ENCODE measurements at regions not wholly inside any gene's neighbourhood (a gene's known extent, or its start where the extent isn't known, plus 50 kb on each side); places are given as distances from the start of the nearest gene placed in this dataset.
"Not testable (repeated sequence)": the region's sequence is repeated elsewhere in the genome, so short reads cannot be mapped to it uniquely, and the experiment has no call there.

- not testable (repeated sequence) for DNase-seq (ENCODE audit: low read depth in 2 of 2)
Observed at GRCh38 chrX:40788698-40789097, 53.4 kb upstream of the MED14 start.

DNA sequence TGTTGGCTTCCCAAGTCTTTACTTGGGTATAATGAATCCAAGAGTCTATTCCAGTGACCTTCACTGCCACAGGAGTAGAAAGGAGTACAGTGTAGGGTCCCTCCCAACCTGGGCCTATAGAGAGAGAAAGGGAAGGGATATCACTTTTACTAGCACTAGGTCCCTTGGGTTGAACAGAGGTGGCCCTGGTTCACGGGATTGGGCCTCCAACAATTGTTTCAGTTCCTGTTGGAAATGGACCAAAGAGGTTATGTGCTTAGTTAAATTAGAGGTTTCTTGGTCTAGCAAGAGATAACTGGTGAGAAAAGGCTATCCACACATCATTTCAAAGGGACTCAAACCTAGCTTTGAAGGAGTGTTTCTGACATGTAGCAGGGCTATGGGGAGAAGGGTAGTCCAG, 57.1 kb upstream of the MED14 start:
- DNase-seq (ENCODE audit: low read depth in 2 of 2), result no peak

GRCh38 chrX:40794829-40795130, 59.4 kb upstream of the MED14 start:
- not testable (repeated sequence) for DNase-seq (ENCODE audit: low read depth in 2 of 2)

GRCh38 chrX:40799745-40800144, 64.4 kb upstream of the MED14 start:
- DNase-seq (ENCODE audit: low read depth in 2 of 2), result not testable (repeated sequence)

DNA sequence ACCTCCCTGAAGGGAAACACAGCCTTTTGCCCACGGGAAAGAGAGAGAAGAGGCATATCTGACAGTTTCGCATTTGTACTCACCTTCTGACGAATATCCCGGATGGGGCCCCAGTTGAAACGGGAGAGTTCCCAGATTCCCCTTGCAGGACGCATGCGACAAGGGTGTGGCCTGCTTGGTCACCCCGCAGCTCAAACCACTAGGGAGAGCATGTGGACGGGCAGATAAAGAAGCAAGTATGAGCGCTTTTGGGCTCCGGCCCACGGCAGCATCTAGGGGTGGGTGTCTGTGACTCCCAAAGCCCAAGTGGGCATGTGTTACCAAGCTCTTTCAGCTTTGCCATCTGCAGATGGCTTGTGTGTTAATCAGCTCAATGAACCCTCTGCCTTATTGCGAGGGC, 70.1 kb upstream of the MED14 start:
- no peak for DNase-seq (ENCODE audit: low read depth in 2 of 2)

DNA sequence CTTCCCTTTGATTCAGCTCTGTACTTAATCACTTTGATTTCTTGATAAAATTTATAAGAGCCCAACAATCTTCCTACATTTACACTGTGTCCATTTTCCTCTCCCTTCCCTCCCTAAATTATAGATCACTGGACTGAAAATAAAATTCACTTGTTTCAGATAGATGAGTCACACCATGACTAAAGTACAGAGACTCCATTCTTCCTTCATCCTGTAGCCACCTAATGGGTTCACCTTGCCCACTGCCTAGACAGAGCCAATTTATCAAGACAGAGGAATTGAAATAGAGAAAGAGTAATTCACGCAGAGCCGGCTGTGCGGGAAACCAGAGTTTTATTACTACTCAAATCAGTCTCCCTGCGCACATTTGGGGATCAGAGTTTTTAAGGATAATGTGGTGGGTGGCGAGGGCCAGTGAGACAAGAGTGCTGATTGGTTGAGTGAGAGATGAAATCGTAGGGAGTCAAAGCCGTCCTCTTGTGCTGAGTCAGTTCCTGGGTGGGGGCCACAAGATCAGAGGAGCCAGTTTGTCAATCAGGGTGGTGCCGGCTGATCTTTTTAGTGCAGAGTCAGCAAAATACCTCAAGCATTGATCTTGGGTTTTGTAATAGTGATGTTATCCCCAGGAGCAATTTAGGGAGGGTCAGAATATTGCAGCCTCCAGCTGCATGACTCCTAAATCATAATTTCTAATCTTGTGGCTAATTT, 71.3 kb upstream of the MED14 start:
- no peak for DNase-seq (ENCODE audit: low read depth in 2 of 2)

DNA sequence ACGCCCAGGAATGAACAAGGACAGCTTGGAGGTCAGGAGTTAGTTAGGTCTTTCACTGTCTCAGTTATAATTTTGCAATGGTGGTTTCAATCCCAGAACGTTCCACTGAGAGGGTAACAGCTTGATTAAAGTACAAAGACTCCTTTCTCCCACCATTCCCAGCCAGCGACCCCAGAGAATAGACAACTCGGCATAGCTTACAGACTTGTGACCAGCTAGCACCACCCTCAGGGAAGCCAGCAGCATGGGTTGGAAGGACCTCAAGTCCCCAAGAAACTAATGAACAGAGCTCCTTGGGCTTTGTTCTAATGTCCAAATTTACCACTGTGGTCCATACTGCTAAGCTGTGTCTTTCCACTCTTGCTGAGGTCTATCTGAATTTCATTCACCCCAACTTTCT, 72.0 kb upstream of the MED14 start:
- DNase-seq (ENCODE audit: low read depth in 2 of 2), result no peak

- DNase-seq (ENCODE audit: low read depth in 2 of 2), result no peak
Observed at GRCh38 chrX:40808203-40808602, 72.9 kb upstream of the MED14 start.

- DNase-seq (ENCODE audit: low read depth in 2 of 2), result no peak
Observed at GRCh38 chrX:40809210-40809609, 73.9 kb upstream of the MED14 start.

- DNase-seq (ENCODE audit: low read depth in 2 of 2), result not testable (repeated sequence)
Observed at GRCh38 chrX:40815045-40815444, 79.7 kb upstream of the MED14 start.

- DNase-seq (ENCODE audit: low read depth in 2 of 2), result no peak
Observed at GRCh38 chrX:40816906-40817305, 81.6 kb upstream of the MED14 start.

DNA sequence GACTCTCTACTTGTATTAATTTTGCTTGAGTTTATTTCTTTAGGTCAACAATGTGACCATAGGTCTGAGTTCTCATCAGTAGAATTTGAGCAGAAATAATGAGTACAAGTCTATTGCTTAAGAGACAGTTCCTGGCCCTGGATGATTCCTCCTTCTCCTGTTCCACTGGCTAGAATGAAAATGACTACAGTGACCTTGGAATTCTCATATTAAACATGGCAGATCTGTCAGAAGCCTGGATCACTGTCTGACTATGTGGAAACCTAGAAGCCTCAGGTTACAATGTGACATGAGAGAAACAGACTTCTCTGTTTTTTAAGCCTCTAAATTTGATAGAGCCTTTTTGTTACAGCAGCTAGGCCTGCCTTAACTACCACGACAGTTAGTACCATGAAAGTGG, 82.9 kb upstream of the MED14 start:
- DNase-seq (ENCODE audit: low read depth in 2 of 2), result no peak

DNA sequence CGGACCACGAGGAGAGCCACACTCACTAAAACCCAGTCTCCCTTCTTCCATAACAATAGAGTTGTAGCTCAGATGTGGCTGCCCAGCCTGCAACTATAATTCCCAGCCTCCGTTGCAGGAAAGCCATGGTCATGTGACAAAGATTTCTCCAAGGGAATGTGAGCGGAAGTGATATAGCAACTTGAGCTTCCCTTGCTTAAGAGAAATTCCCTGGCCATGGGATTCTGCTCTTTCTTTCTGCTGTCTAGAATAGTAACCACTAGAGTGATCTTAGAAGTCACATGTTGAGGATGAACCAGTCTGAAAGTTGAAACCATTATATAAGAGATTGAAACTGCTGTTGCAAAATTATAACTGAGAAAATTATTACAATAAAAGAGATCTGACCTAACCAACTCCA, 86.4 kb upstream of the MED14 start:
- no peak for DNase-seq (ENCODE audit: low read depth in 2 of 2)

GRCh38 chrX:40827331-40827730, 92.0 kb upstream of the MED14 start:
- DNase-seq (ENCODE audit: low read depth in 2 of 2), result no peak

GRCh38 chrX:40831750-40832149, 96.4 kb upstream of the MED14 start:
- no peak for DNase-seq (ENCODE audit: low read depth in 2 of 2)

DNA sequence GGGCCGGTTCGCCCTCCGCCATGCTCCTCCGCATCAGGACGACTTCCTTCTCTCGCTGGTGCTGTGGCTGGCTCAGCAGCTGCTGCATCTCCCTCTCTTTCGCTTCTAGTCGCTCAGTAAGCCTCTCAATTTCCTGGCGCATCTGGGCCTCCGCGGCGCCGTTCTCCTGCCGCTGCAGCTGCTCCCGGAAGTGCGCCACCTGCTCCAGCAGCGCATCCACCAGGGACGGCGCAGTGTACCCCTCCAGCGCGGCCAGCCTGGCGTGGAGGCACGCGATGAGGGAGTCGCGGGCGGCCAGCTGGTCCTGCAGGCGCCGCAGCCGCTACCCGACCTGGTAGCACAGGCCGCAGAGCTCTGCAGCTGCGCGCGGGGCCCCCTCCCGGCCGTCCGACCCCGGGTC, 97.4 kb upstream of the MED14 start:
- no peak for DNase-seq (ENCODE audit: low read depth in 2 of 2)

DNA sequence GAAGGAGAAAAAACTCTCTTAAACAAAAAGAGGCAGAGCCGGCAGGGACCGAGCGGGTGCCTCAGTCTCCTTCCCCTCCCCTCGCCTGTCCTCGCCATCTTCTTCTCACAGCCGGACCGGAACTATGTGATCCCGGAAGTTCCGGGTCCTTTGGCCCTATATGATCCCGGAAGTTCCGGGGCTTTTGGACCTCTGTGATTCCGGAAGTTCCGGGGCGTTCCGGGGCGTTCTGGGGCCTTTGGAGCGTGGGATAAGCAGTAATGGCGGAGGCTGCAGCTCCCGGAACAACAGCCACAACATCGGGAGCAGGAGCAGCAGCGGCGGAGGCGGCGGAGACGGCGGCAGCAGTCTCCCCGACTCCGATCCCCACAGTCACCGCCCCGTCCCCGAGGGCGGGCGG, 98.9 kb upstream of the MED14 start:
- DNase-seq (ENCODE audit: low read depth in 2 of 2), result no peak

GRCh38 chrX:40835526-40835925, 100.2 kb upstream of the MED14 start:
- DNase-seq (ENCODE audit: low read depth in 2 of 2), result no peak

DNA sequence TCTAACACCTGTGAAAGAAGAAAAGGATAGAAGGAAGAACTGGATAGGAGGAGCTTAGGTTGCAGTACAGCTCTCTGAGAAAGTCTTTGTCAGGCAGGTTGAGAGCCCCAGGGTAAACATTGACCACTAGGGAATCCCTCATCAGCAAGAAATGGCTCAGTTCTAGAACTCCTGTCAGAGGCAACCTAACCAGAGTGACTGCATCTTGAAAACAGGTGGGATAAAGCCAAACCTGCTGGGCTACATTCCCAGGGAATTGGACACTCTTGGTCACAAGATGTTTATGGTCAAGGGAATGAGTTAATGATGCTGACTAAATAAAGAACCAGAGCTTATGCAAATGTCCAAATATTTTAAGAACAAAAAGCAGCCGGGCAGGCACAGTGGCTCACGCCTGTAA, 108.3 kb upstream of the MED14 start:
- no peak for DNase-seq (ENCODE audit: low read depth in 2 of 2)

- DNase-seq (ENCODE audit: low read depth in 2 of 2), result no peak
Observed at GRCh38 chrX:40844471-40844870, 109.1 kb upstream of the MED14 start.

DNA sequence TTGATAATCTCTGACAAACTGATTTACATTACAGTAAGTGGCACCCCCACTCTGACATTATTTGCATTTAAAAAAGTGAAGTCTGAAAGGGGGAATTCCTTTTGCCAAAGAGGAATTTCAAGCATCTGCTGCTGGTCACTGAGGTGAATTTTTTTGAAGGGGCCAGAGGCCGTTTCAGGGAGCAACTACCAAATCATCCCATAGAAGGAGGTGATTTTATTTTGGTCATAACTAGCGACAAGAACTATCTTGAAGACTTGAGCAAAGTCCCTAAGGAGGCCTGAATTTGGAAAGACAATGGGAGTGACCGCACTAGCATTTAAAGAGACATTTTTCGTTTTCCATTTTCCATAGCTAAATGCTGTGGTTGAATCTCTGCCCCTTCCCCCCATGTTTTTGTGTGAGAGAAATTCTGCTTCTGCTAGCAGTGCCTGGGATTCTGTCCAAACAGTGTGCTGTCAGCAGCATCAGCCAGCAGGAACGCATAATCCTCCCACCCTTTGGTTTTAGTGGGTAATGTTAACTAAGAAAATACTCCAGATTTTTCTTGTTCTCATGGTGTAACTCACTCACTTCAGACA, 110.1 kb upstream of the MED14 start:
- DNase-seq (ENCODE audit: low read depth in 2 of 2), result no peak

DNA sequence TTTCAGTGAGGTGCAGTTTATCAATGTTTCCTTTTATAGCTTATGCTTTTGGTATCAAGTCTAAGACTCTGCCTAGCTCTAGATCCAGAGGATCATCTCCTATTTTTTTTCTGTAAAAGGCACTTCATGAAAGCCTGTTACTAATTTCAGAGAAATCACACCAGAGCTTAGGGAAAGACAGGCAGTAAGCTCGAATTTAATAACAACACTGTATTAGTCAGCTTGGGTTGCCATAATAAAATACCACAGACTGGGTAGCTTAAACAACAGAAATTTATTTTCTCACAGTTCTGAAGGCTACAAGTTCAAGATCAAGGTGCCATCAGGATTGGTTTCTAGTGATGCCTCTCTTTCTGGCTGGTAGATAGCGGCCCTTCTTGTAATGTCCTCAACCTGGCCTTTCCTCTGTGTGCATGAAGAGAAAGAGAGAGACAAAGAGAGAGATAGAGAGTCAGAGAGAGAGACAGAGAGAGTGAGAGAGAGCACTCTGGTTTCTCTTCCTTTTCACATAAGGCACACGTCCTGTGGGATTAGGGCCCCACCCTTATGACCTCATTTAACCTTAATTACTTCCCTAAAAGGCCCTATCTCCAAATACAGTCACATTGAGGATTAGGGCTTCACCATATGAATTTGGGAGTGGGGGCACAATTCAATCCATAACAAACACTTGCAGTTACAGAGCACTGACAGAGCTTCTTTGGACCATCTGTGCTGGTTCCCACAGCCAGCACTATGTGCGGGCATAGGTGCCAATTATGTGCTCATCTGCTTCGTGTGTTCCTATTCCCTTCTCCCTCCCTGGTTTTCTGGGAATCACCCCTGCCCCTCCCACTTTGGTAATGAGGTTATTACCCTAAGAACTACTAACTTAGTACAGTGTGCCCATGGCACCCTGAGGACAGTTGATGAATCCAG, 114.8 kb upstream of the MED14 start:
- DNase-seq (ENCODE audit: low read depth in 2 of 2), result no peak

GRCh38 chrX:40852586-40852985, 117.2 kb upstream of the MED14 start:
- DNase-seq (ENCODE audit: low read depth in 2 of 2), result no peak
